Activated CD4-positive, alpha-beta memory T cell treated with anti-CD3 and anti-CD28 coated beads, Interleukin-2, amount 10 ng/mL, durations not matched to agents 7 days and 5 days (primary cell): ENCODE measurements at regions not wholly inside any gene's neighbourhood (a gene's known extent, or its start where the extent isn't known, plus 50 kb on each side); places are given as distances from the start of the nearest gene placed in this dataset.

ENCODE experiments used
- CTCF ChIA-PET: fragments of 350-600 bp; sonication (Branson Sonifier 250); formaldehyde crosslinking; loops from one replicate; lab custom pipeline; 2021; ENCODE audit warnings: antibody characterized with exemption, inconsistent platforms; lab: Charles Lee
- POLR2A ChIA-PET: fragments of 350-600 bp; sonication (Branson Sonifier 250); formaldehyde crosslinking; loops from one replicate; lab custom pipeline; 2021; ENCODE audit warnings: antibody characterized with exemption; lab: Charles Lee
- DNase-seq: peaks from one replicate; pipeline ENCODE4 v3.0.0-alpha.2; 2020
- H3K27ac Mint-ChIP-seq: one replicate; pipeline ENCODE4 v1.8.0; 2021; ENCODE audit warnings: mild to moderate bottlenecking, mixed read lengths
- H3K27me3 Mint-ChIP-seq: one replicate; pipeline ENCODE4 v1.8.0; 2021; ENCODE audit warnings: mixed read lengths
- H3K36me3 Mint-ChIP-seq: one replicate; pipeline ENCODE4 v1.8.0; 2021; ENCODE audit warnings: low read depth, mixed read lengths
- H3K4me1 Mint-ChIP-seq: one replicate; pipeline ENCODE4 v1.8.0; 2021; ENCODE audit warnings: mixed read lengths
- H3K4me3 Mint-ChIP-seq: one replicate; pipeline ENCODE4 v1.8.0; 2021; ENCODE audit warnings: mild to moderate bottlenecking, mixed read lengths
- H3K9me3 Mint-ChIP-seq: one replicate; pipeline ENCODE4 v1.8.0; 2021; ENCODE audit warnings: mixed read lengths

- ChIA-PET CTCF (no interaction called here), POLR2A (no interaction called here)
- Mint-ChIP-seq H3K9me3 (no peaks in the 10 kb centered on the region), H3K4me3 (no peak overlapping the region), H3K27me3 (no peaks in the 10 kb centered on the region), H3K4me1 (no peaks in the 10 kb centered on the region), H3K36me3 (no peaks in the 10 kb centered on the region), H3K27ac (no peak overlapping the region)
- DNase-seq = no peak
Measured at GRCh38 chr2:103103678-103104077, 341.8 kb downstream of the TMEM182 start.

- POLR2A ChIA-PET = no interaction called here
- Mint-ChIP-seq H3K4me3 (no peak overlapping the region), H3K27ac (no peak overlapping the region), H3K27me3 (no peaks in the 10 kb centered on the region), H3K4me1 (no peaks in the 10 kb centered on the region), H3K36me3 (no peaks in the 10 kb centered on the region), H3K9me3 (peaks cover 3% of the 10 kb centered on the region)
- DNase-seq = no peak
- CTCF ChIA-PET = no interaction called here
Measured at GRCh38 chr2:103119352-103119751, 357.5 kb downstream of the TMEM182 start.

- no peak for DNase-seq
- H3K4me3 Mint-ChIP-seq = no peak overlapping the region
- H3K27ac Mint-ChIP-seq = no peak overlapping the region
- H3K36me3 Mint-ChIP-seq = no peaks in the 10 kb centered on the region
- POLR2A ChIA-PET = no interaction called here
- H3K9me3 Mint-ChIP-seq = no peaks in the 10 kb centered on the region
- H3K4me1 Mint-ChIP-seq = no peaks in the 10 kb centered on the region
- CTCF ChIA-PET = no interaction called here
- H3K27me3 Mint-ChIP-seq = no peaks in the 10 kb centered on the region
Measured at GRCh38 chr2:103121106-103121505, 359.3 kb downstream of the TMEM182 start.

GRCh38 chr2:103123516-103123915, 361.7 kb downstream of the TMEM182 start:
- Mint-ChIP-seq H3K4me3 (no peak overlapping the region), H3K27me3 (no peaks in the 10 kb centered on the region), H3K27ac (no peak overlapping the region), H3K4me1 (no peaks in the 10 kb centered on the region), H3K36me3 (no peaks in the 10 kb centered on the region), H3K9me3 (no peaks in the 10 kb centered on the region)
- no peak for DNase-seq
- POLR2A ChIA-PET = no interaction called here
- CTCF ChIA-PET = no interaction called here

- no peak for DNase-seq
- no peaks in the 10 kb centered on the region for H3K36me3 Mint-ChIP-seq
- H3K4me1 Mint-ChIP-seq = no peaks in the 10 kb centered on the region
- H3K27me3 Mint-ChIP-seq = no peaks in the 10 kb centered on the region
- no peak overlapping the region for H3K4me3 Mint-ChIP-seq
- ChIA-PET CTCF (no interaction called here), POLR2A (no interaction called here)
- H3K9me3 Mint-ChIP-seq = no peaks in the 10 kb centered on the region
- H3K27ac Mint-ChIP-seq = no peak overlapping the region
Measured at GRCh38 chr2:103130857-103131256, 369.0 kb downstream of the TMEM182 start.

- CTCF ChIA-PET = no interaction called here
- H3K4me3 Mint-ChIP-seq = no peak overlapping the region
- no peaks in the 10 kb centered on the region for H3K27me3 Mint-ChIP-seq
- H3K9me3 Mint-ChIP-seq = peaks cover 5% of the 10 kb centered on the region
- H3K4me1 Mint-ChIP-seq = no peaks in the 10 kb centered on the region
- no peak for DNase-seq
- H3K27ac Mint-ChIP-seq = no peak overlapping the region
- no peaks in the 10 kb centered on the region for H3K36me3 Mint-ChIP-seq
- POLR2A ChIA-PET = no interaction called here
Measured at GRCh38 chr2:103132536-103133217, 370.8 kb downstream of the TMEM182 start.

- H3K36me3 Mint-ChIP-seq = no peaks in the 10 kb centered on the region
Measured at GRCh38 chr2:103135679-103136078, 373.8 kb downstream of the TMEM182 start.

GRCh38 chr2:103138123-103138901, 376.5 kb downstream of the TMEM182 start:
- Mint-ChIP-seq H3K36me3 (no peaks in the 10 kb centered on the region), H3K4me3 (no peak overlapping the region), H3K4me1 (peaks cover 1% of the 10 kb centered on the region), H3K27ac (no peak overlapping the region), H3K9me3 (peaks cover 6% of the 10 kb centered on the region), H3K27me3 (no peaks in the 10 kb centered on the region)
- CTCF ChIA-PET = interaction anchor here (1.2 kb wide), 1 partner anchor 23 kb away, joined by 4 read pairs; no protein-coding TSS in a partner anchor
- POLR2A ChIA-PET = no interaction called here
- no peak for DNase-seq

More at GRCh38 chr2:103135679-103136078, 373.8 kb downstream of the TMEM182 start:
- DNase-seq = no peak
- Mint-ChIP-seq H3K4me1 (peaks cover 1% of the 10 kb centered on the region), H3K9me3 (peaks cover 6% of the 10 kb centered on the region), H3K4me3 (no peak overlapping the region), H3K27me3 (no peaks in the 10 kb centered on the region), H3K27ac (no peak overlapping the region)
- POLR2A ChIA-PET = no interaction called here
- CTCF ChIA-PET = no interaction called here

GRCh38 chr2:103139628-103140268, 377.9 kb downstream of the TMEM182 start:
- CTCF ChIA-PET = no interaction called here
- H3K27ac Mint-ChIP-seq = no peak overlapping the region
- no peak overlapping the region for H3K4me3 Mint-ChIP-seq
- POLR2A ChIA-PET = no interaction called here
- no peaks in the 10 kb centered on the region for H3K27me3 Mint-ChIP-seq
- H3K9me3 Mint-ChIP-seq = peaks cover 6% of the 10 kb centered on the region
- H3K4me1 Mint-ChIP-seq = peaks cover 1% of the 10 kb centered on the region
- no peak for DNase-seq
- no peaks in the 10 kb centered on the region for H3K36me3 Mint-ChIP-seq

- CTCF ChIA-PET = interaction anchor here (1.3 kb wide), 1 partner anchor 17 kb away, joined by 3 read pairs; no protein-coding TSS in a partner anchor
- POLR2A ChIA-PET = no interaction called here
- no peaks in the 10 kb centered on the region for H3K36me3 Mint-ChIP-seq
- DNase-seq = no peak
- no peaks in the 10 kb centered on the region for H3K27me3 Mint-ChIP-seq
- no peak overlapping the region for H3K27ac Mint-ChIP-seq
- H3K9me3 Mint-ChIP-seq = no peaks in the 10 kb centered on the region
- H3K4me3 Mint-ChIP-seq = no peak overlapping the region
- no peaks in the 10 kb centered on the region for H3K4me1 Mint-ChIP-seq
Measured at GRCh38 chr2:103144837-103145236, 383.0 kb downstream of the TMEM182 start.

GRCh38 chr2:103145739-103146138, 383.9 kb downstream of the TMEM182 start:
- no peak for DNase-seq
- H3K36me3 Mint-ChIP-seq = no peaks in the 10 kb centered on the region
- no peaks in the 10 kb centered on the region for H3K27me3 Mint-ChIP-seq
- H3K4me1 Mint-ChIP-seq = no peaks in the 10 kb centered on the region
- H3K9me3 Mint-ChIP-seq = no peaks in the 10 kb centered on the region
- H3K4me3 Mint-ChIP-seq = no peak overlapping the region
- ChIA-PET POLR2A (no interaction called here), CTCF (no interaction called here)
- no peak overlapping the region for H3K27ac Mint-ChIP-seq

- Mint-ChIP-seq H3K27me3 (no peaks in the 10 kb centered on the region), H3K4me3 (no peak overlapping the region), H3K4me1 (no peaks in the 10 kb centered on the region), H3K36me3 (no peaks in the 10 kb centered on the region), H3K27ac (no peak overlapping the region), H3K9me3 (peaks cover 3% of the 10 kb centered on the region)
- CTCF ChIA-PET = interaction anchor here (2.1 kb wide), 1 partner anchor 10 kb away, joined by 4 read pairs; no protein-coding TSS in a partner anchor
- POLR2A ChIA-PET = no interaction called here
- no peak for DNase-seq
Measured at GRCh38 chr2:103151046-103151445, 389.2 kb downstream of the TMEM182 start.

GRCh38 chr2:103152556-103152955, 390.7 kb downstream of the TMEM182 start:
- no peak for DNase-seq
- H3K4me1 Mint-ChIP-seq = no peaks in the 10 kb centered on the region

More at GRCh38 chr2:103152556-103152955, 390.7 kb downstream of the TMEM182 start:
- H3K36me3 Mint-ChIP-seq = no peaks in the 10 kb centered on the region
- no peak overlapping the region for H3K4me3 Mint-ChIP-seq
- peaks cover 5% of the 10 kb centered on the region for H3K9me3 Mint-ChIP-seq
- H3K27ac Mint-ChIP-seq = no peak overlapping the region
- CTCF ChIA-PET = interaction anchor here (1.3 kb wide), 1 partner anchor 9 kb away, joined by 3 read pairs; no protein-coding TSS in a partner anchor
- no peaks in the 10 kb centered on the region for H3K27me3 Mint-ChIP-seq
- POLR2A ChIA-PET = no interaction called here
